PC-3 (cell line): ENCODE measurements at regions not wholly inside any gene's neighbourhood (a gene's known extent, or its start where the extent isn't known, plus 50 kb on each side); places are given as distances from the start of the nearest gene placed in this dataset.

Experiments used
- ATAC-seq: fragments of 200-7000 bp; cut with Tn5 transposase; 2 replicates; pipeline ENCODE4 v1.9.1; 2020; ENCODE audit warnings: mild to moderate bottlenecking, moderate library complexity
- BruUV-seq: library from RNA; stranded (reverse); fragments of 400-500 nt; replicated peaks from 2 replicates; lab custom pipeline; 2021; lab: Mats Ljungman, UMichigan
- CTCF ChIA-PET: fragments of 300-600 bp; sonication (Branson Sonifier 250); formaldehyde crosslinking; loops from one replicate; lab custom pipeline; 2022; ENCODE audit warnings: antibody characterized with exemption; lab: Charles Lee
- POLR2A ChIA-PET: fragments of 300-600 bp; sonication (Branson Sonifier 250); formaldehyde crosslinking; loops from one replicate; lab custom pipeline; 2022; ENCODE audit warnings: antibody characterized with exemption; ENCODE audit not compliant: unreplicated experiment; lab: Charles Lee
- DNase-seq: peaks from one replicate; pipeline ENCODE4 v3.0.0-alpha.2; 2015
- H2AFZ ChIP-seq: fragments of 300-600 bp; sonication (generic); 2 replicates; pipeline ENCODE4 v1.6.0; 2016; ENCODE audit warnings: antibody characterized with exemption, low read length
- H3F3A ChIP-seq: fragments of 300-600 bp; sonication (generic); one replicate; pipeline ENCODE4 v1.6.0; 2017; ENCODE audit warnings: antibody characterized with exemption, low read length, control low read depth, mild to moderate bottlenecking; ENCODE audit not compliant: unreplicated experiment
- H3K27ac ChIP-seq: fragments of 300-600 bp; sonication (generic); 2 replicates; pipeline ENCODE4 v1.5.1; 2016; ENCODE audit warnings: mild to moderate bottlenecking, low read length
- H3K27me3 ChIP-seq: fragments of 300-600 bp; sonication (generic); 2 replicates; pipeline ENCODE4 v1.6.1; 2016; ENCODE audit warnings: low read length, mixed read lengths
- H3K36me3 ChIP-seq: fragments of 300-600 bp; sonication (generic); 2 replicates; pipeline ENCODE4 v1.6.1; 2016; ENCODE audit warnings: low read depth, mixed run types, low read length, mixed read lengths
- H3K4me1 ChIP-seq: fragments of 300-600 bp; sonication (generic); 2 replicates; pipeline ENCODE4 v1.5.1; 2016; ENCODE audit warnings: low read length; ENCODE audit not compliant: insufficient read depth
- H3K4me2 ChIP-seq: fragments of 300-600 bp; sonication (generic); 2 replicates; pipeline ENCODE4 v1.6.0; 2016; ENCODE audit warnings: low read length
- H3K4me3 ChIP-seq: fragments of 300-600 bp; sonication (generic); 2 replicates; pipeline ENCODE4 v1.5.1; 2016; ENCODE audit warnings: mild to moderate bottlenecking, low read length, mixed read lengths
- H3K79me2 ChIP-seq: fragments of 300-600 bp; sonication (generic); 2 replicates; pipeline ENCODE4 v1.6.1; 2017; ENCODE audit warnings: low read length, mixed read lengths
- H3K9ac ChIP-seq: fragments of 300-600 bp; sonication (generic); 2 replicates; pipeline ENCODE4 v1.6.0; 2016; ENCODE audit warnings: mild to moderate bottlenecking, low read length
- H3K9me2 ChIP-seq: fragments of 300-600 bp; sonication (generic); replicated peaks from 2 replicates; pipeline ENCODE4 v1.6.1; 2016; ENCODE audit warnings: mixed run types, low read length, mixed read lengths
- H3K9me3 ChIP-seq: fragments of 300-600 bp; sonication (generic); 2 replicates; pipeline ENCODE4 v1.6.1; 2016; ENCODE audit warnings: low read length, mixed read lengths
- H4K20me1 ChIP-seq: fragments of 300-600 bp; sonication (generic); 2 replicates; pipeline ENCODE4 v1.6.1; 2016; ENCODE audit warnings: low read length, mixed read lengths
- CTCF ChIP-seq: fragments of 300-600 bp; sonication (generic); conservative IDR thresholded peaks from 2 replicates; pipeline ENCODE4 v1.5.1; 2017; ENCODE audit warnings: antibody characterized with exemption, low read depth, mild to moderate bottlenecking, low read length
- EZH2 ChIP-seq: fragments of 300-600 bp; sonication (generic); IDR thresholded peaks from one replicate; pipeline ENCODE4 v1.6.1; 2017; ENCODE audit warnings: antibody characterized with exemption, mild to moderate bottlenecking, low read length; ENCODE audit not compliant: unreplicated experiment
- EZH2phosphoT487 ChIP-seq: fragments of 300-600 bp; sonication (generic); IDR thresholded peaks from 2 replicates; pipeline ENCODE4 v1.6.1; 2018; ENCODE audit warnings: mild to moderate bottlenecking, antibody characterized with exemption, low read length, borderline replicate concordance
- intact Hi-C: fragments of 100-400 bp; cut with micrococcal nuclease; formaldehyde crosslinking; loops from 2 replicates; pipeline ENCODE4 v1.9.0; 2023

- CTCF ChIA-PET: no interaction called here
- no peaks in the 10 kb centered on the region for H3K9me3 ChIP-seq
- H3F3A ChIP-seq: peaks cover 8% of the 10 kb centered on the region
- no peak overlapping the region for H3K4me2 ChIP-seq
- peaks cover 5% of the 10 kb centered on the region; the same call in 1 of the 2 replicates for H3K36me3 ChIP-seq
- H3K27me3 ChIP-seq: no peaks in the 10 kb centered on the region
- H3K4me3 ChIP-seq: no peak overlapping the region
- intact Hi-C loops: loop anchor here (2.0 to 5.0 kb wide), 2 partner anchors 31 to 229 kb away; partner anchors contain the start of gene CNIH1
- no TSS peak for BruUV-seq
- H3K9me2 ChIP-seq: no peaks in the 10 kb centered on the region
- ATAC-seq (no peak), DNase-seq (no peak)
- H3K27ac ChIP-seq: no peak overlapping the region
- no peaks in the 10 kb centered on the region for H3K79me2 ChIP-seq
- H3K9ac ChIP-seq: no peak overlapping the region
- TF ChIP-seq EZH2phosphoT487: no peak
- TF ChIP-seq CTCF: no peak
- no peak for TF ChIP-seq EZH2
- POLR2A ChIA-PET: no interaction called here
- no peak overlapping the region for H2AFZ ChIP-seq
- H3K4me1 ChIP-seq: peaks cover 36% of the 10 kb centered on the region
- H4K20me1 ChIP-seq: no peaks in the 10 kb centered on the region
These were observed 183.3 kb upstream of the CDKN3 start for GRCh38 chr14:54213536-54213935.

DNA sequence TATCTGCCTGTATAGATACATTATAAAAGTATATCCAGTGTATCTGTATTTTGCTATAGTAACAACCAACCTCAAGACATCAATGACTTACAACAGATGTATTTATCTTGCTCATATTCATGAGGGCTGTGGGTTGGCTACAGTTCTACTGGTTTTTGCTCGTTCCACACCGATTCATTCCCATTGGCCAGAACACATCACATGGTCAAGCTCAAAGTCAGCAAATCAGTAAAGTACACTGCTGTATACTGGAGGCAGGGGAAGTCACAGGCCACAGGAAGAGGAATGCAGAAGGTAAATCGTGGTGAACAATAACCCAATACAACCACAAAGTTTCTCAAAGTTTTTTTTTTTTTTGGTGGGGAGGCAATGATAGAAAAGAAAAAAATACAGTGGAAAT lies 180.0 kb upstream of the CDKN3 start:
- no peak for TF ChIP-seq CTCF
- H3K9ac ChIP-seq: no peak overlapping the region

DNA sequence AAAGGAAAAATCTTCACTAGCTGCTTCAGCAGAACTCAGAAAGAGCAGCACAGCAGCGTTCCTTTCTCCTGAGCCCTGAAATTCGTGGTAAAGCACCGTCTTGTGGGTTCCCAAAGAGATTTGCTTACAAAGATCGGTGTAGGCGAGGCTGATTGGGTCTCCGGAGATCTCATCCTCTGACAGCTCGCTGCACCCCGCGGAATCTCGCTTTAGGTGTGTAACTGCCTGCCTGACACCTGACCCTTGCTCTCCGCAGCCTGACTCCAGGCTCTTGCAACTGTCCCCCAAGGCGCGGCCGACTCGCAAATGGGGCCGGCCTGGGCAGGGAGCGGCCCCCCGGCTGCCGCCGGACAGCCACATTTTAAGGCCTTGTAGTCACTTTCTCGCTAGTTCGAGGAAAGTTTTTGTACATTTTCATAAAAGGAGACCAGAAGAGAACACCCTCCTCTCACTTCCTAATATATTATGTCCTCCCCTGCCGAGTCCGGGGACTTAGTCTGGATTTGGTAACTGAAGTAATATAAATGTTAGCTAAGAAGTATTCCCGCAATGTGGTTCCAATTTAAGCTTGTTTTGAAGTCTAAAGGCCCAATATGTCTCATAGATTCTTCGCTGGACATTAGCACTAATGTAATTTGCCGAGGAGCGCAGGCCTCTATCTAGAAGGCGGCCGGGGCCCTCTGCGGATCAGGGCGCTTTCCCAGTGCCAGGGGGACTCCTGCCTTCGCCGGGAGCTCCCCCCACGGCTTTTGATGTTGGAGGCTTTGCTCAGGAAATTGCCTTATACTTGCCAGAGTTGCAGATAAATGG lies 177.3 kb upstream of the CDKN3 start:
- Histone ChIP-seq H3K27me3 (no peaks in the 10 kb centered on the region), H3K4me1 (no peaks in the 10 kb centered on the region), H3K9me3 (no peaks in the 10 kb centered on the region), H2AFZ (no peak overlapping the region), H3K4me2 (no peak overlapping the region), H3K9ac (no peak overlapping the region), H3K79me2 (no peaks in the 10 kb centered on the region), H3K9me2 (no peaks in the 10 kb centered on the region), H3K4me3 (no peak overlapping the region), H3K36me3 (no peaks in the 10 kb centered on the region), H4K20me1 (no peaks in the 10 kb centered on the region), H3K27ac (no peak overlapping the region), H3F3A (no peaks in the 10 kb centered on the region)
- CTCF ChIA-PET: no interaction called here
- POLR2A ChIA-PET: interaction anchor here (0.6 kb wide), 1 partner anchor 10 kb away, joined by 3 read pairs; no protein-coding TSS in a partner anchor
- DNase-seq: no peak
- intact Hi-C loops: no loop called here
- BruUV-seq: no TSS peak
- no peak for TF ChIP-seq EZH2
- TF ChIP-seq CTCF: no peak
- no peak for TF ChIP-seq EZH2phosphoT487
- no peak for ATAC-seq

More for the DNA sequence above, 180.0 kb upstream of the CDKN3 start:
- no peak for ATAC-seq
- Histone ChIP-seq H2AFZ (no peak overlapping the region), H3K4me3 (no peak overlapping the region), H3K4me2 (no peak overlapping the region), H3K27me3 (no peaks in the 10 kb centered on the region), H3K4me1 (peaks cover 9% of the 10 kb centered on the region), H4K20me1 (no peaks in the 10 kb centered on the region), H3F3A (peaks cover under 1% of the 10 kb centered on the region), H3K9me2 (no peaks in the 10 kb centered on the region), H3K27ac (no peak overlapping the region), H3K9me3 (no peaks in the 10 kb centered on the region), H3K36me3 (peaks cover 5% of the 10 kb centered on the region; the same call in 1 of the 2 replicates), H3K79me2 (no peaks in the 10 kb centered on the region)
- intact Hi-C loops: no loop called here
- ChIA-PET CTCF (no interaction called here), POLR2A (no interaction called here)
- DNase-seq: no peak
- BruUV-seq: no TSS peak
